NOMO-1 (cell line): ENCODE measurements at regions not wholly inside any gene's neighbourhood (a gene's known extent, or its start where the extent isn't known, plus 50 kb on each side); places are given as distances from the start of the nearest gene placed in this dataset.
"Not testable (repeated sequence)": the region's sequence is repeated elsewhere in the genome, so short reads cannot be mapped to it uniquely, and the experiment has no call there.

Source experiments
- DNase-seq, 2 experiments: peaks; one replicate each; lab custom pipeline; 2025; ENCODE audit not compliant: unreplicated experiment in 2 of 2; lab: John Stamatoyannopoulos, UW

DNA sequence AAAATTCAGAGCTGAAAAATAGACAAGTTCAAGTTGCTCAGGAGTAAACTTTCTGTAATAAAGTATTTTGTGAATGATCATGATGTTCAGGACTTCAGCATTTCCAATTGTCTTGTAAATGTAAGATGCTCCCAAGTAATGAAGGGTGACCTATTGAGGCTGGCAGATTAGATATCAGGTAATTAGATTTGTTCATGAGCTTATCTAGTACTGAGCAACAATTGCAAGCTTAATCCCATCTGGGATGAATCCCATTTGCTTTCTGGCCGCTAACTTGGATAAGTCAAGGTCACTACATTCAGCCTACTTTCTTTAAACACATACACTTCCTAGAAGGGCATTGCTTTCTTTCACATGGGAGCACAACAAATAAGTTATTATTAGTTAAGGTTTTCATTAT lies 82.4 kb upstream of the ITGB1 start:
- DNase-seq: no peak

- DNase-seq: no peak
Measured at GRCh38 chr10:33039181-33039580, 81.2 kb upstream of the ITGB1 start.

GRCh38 chr10:33038672-33039071 lies 80.6 kb upstream of the ITGB1 start:
- DNase-seq: no peak

- DNase-seq: no peak
Measured at GRCh38 chr10:33037726-33038125, 79.7 kb upstream of the ITGB1 start.

DNA sequence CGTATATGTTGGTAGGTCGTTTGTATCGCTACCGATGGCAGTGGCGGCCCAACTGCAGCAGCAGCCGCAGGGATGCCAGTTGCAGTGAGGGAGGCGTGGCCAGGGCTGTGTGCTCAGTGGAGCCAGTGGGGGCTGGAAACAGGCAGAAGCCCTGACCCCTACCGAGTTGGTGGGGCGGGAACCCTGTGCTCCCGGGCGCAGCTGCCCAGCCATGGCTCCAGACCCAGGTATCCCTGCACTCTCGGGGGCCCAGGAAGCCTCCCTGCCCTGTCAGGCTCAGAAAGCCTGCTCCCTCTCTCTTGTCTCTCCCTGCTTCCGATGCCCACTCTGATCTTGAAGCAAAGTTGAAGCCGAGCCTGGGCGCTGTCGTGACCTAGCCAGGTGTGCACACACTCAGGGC lies 78.6 kb upstream of the ITGB1 start:
- DNase-seq: no peak

GRCh38 chr10:33035411-33035810 lies 77.4 kb upstream of the ITGB1 start:
- DNase-seq: no peak

DNA sequence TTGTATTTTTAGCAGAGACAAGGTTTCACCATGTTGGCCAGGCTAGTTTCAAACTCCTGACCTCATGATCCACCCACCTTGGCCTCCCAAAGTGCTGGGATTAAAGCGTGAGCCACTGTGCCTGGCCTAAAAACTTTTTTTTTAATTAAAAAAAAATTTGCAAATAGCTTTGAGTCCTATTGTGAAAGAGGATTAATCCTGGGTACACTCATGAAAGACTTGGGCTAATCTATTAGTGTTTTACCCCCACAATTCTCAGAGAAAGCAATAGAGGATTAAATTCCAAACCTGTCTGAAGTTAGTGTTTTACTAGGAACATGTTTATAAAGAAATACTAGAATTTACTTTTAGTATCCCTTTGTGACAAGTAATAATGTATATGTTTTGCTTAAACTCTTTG lies 76.9 kb upstream of the ITGB1 start:
- DNase-seq: no peak

DNA sequence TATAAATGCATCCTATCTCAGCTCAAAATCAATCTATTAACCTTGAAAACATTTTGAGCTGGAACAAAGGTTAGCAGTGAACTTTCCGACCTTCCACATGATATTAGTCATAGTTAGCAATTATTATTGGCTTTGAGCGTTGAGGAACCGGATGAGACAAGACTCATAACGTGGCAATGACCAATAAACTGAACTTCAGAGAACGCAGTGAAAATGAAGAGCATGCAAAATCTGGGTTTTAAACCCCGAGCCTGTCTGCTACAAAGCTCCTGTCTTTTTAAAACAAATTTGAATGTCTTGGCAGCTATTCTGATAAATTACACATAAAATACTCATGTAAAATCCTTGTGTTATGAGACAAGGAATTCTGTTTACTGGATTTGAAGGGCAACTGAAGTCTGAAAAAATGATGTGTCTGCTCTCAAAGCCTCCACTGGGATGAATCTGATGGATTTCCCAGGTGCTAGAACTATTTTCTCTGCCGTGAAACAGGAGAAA lies 74.7 kb upstream of the ITGB1 start:
- no peak for DNase-seq

DNA sequence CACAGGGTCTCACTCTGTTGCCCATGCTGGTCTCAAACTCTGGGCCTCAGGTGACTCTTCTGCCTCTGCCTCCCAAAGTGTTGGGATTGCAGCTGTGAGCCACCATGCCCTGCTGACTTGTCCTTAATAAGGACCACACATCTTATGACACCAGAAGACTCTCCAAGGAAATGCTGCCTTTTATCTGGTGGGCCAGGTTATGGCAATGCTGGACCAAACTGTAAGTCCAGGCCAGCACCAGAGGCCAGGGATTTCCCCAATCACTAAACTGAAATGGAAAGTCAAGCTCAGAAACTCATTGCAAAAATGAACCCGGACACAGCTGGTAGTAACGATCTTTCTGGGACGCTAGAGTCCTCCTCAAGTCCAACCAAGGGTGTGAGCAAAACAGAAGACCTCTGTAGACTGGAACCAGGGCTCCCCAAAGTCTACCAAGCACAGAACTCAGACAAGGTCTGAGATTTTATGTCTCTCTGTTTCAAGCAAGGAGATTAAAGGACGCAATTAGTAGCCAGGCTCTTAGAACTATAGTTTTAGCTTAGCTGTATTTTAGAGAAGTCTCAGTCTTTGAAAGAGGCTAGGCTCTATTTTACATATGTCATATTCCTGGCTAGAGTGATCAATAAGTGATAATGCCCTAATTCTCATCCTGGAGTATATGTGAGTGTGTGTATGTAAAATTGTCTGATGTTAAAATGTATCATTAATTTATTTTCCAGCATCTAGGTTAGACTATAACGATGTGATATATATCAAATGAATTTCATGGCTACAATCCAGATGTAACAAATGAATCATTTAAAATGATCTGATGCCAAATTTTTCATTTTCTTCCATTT lies 74.0 kb upstream of the ITGB1 start:
- no peak for DNase-seq

DNA sequence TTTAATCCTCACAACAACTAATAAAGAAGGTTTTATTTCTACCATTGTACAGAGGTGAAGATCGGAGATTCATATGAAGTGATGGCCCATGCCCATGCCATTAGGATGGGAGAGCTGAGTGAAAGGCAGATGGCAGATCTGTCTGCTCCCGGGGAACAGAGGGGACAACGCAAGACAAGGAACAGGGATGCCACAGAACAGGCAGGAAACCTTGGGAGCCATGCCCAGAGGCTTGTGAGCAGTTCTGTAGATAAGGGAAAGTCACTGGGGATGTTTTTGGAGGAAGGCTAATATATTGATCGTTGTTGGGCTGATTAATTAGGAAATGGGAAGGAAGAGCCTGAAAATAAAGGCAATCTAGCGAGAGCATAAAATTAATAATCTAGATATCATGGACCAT lies 73.1 kb upstream of the ITGB1 start:
- DNase-seq: no peak

DNA sequence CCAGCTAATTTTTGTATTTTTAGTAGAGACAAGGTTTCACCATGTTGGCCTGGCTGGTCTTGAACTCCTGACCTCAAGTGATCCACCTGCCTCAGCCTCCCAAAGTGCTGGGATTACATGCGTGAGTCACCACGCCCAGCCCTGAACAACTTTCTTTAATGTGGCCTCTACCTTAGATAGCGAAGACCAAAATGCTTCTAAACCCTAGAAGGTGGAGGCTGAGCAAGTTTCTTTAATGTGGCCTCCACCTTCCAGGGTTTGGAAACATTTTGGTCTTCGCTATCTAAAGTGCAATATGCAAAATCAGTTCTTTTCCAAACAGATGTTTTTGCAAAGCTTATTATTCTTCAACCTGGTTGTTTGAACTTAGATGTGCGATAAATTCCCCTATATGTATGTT lies 70.5 kb upstream of the ITGB1 start:
- DNase-seq: not testable (repeated sequence)

GRCh38 chr10:33027088-33027487 lies 69.1 kb upstream of the ITGB1 start:
- DNase-seq: no peak

DNA sequence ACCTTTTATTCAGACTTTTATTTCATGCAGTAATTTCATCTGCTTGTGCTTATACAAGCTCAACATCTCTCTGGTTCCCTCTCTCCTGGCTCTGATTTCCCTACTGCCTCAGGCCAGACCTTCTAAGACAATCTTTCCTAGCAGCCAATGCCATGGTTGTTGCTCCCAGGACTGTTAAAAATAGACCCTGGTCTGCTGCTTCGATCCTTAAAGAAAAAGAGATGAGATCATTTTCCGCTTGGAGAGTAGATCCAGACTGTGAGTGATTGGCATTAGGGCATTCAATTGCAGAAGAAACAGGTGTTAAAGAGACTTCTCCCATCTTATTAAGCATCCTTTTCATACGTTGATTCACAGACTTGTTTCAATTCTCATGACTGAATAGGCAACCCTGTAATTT lies 68.4 kb upstream of the ITGB1 start:
- DNase-seq: no peak

- no peak for DNase-seq
Measured at GRCh38 chr10:33025910-33026309, 67.9 kb upstream of the ITGB1 start.

GRCh38 chr10:33025039-33025438 lies 67.0 kb upstream of the ITGB1 start:
- DNase-seq: no peak

GRCh38 chr10:33022691-33023090 lies 64.7 kb upstream of the ITGB1 start:
- DNase-seq: no peak

- no peak for DNase-seq
Measured at GRCh38 chr10:33022090-33022489, 64.1 kb upstream of the ITGB1 start.

DNA sequence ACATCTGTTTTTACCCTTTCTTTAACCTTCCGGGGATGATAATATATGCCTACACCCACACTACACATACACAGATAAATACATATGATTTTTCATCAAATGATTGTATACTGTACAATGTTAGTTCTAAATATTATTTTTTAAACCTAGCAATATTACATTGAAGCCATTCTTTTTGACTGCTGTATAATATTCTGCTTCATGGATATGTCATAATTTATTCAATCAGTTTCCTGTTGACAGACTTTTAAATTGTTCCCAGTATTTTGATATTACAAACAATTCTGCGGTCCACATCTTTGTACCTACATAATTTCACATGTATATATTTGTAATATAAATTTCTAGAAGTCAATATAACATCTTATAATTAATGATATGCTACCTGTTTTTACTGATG lies 59.0 kb upstream of the ITGB1 start:
- no peak for DNase-seq

- no peak for DNase-seq
Measured at GRCh38 chr10:33015761-33016547, 57.9 kb upstream of the ITGB1 start.

DNA sequence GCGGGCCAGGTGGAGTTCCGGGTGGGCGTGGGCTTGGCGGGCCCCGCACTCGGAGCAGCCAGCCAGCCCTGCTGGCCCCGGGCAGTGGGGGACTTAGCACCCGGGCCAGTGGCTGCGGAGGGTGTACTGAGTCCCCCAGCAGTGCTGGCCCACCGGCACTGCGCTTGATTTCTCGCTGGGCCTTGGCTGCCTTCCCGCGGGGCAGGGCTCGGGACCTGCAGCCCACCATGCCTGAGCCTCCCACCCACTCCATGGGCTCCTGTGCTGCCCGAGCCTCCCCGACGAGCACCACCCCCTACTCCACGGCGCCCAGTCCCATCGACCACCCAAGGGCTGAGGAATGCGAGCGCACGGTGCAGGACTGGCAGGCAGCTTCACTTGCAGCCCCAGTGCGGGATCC lies 55.3 kb upstream of the ITGB1 start:
- not testable (repeated sequence) for DNase-seq

DNA sequence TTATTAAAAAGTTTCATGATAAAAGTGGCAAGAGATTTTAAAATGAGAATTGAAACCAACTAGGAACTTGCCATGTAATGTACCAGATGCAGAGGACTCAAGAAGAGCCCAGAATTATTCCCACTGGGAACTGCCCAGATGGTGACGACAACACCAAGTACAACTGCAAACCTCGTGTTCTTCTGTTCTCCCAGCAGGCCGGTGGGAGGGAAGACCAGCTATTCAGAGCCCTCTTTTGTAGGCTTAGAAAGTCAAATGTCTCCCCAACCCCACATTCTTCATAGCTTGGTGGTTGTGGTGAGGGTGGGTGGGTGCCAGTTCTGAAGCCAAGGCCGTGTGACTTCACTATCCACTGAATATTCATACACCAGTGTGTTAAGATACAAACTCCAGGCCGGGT lies 54.3 kb upstream of the ITGB1 start:
- DNase-seq: no peak
